HEK293T (cell line): ENCODE measurements at regions not wholly inside any gene's neighbourhood (a gene's known extent, or its start where the extent isn't known, plus 50 kb on each side); places are given as distances from the start of the nearest gene placed in this dataset.

ENCODE experiments used
- ARNT ChIP-seq: fragments of 450-650 bp; IDR thresholded peaks from 2 replicates; pipeline ENCODE4 v1.6.1; 2017; ENCODE audit warnings: mild to moderate bottlenecking
- FOXM1 ChIP-seq: fragments of 450-650 bp; IDR thresholded peaks from 2 replicates; pipeline ENCODE4 v1.6.1; 2017; ENCODE audit warnings: mild to moderate bottlenecking, borderline replicate concordance
- HDGF ChIP-seq: fragments of 450-650 bp; IDR thresholded peaks from 2 replicates; pipeline ENCODE4 v1.6.1; 2017; ENCODE audit warnings: antibody characterized with exemption, borderline replicate concordance
- SP1 ChIP-seq: fragments of 450-650 bp; IDR thresholded peaks from 2 replicates; pipeline ENCODE4 v1.6.1; 2017
- TARDBP ChIP-seq: fragments of 450-650 bp; IDR thresholded peaks from 2 replicates; pipeline ENCODE4 v1.6.1; 2016
- TF ChIP-seq, protein P1 (sequence below): fragments of 450-650 bp; IDR thresholded peaks from 2 replicates; pipeline ENCODE4 v1.6.1; 2016

- TF ChIP-seq SP1 (no peak), FOXM1 (no peak), HDGF (no peak), ARNT (no peak), TARDBP (no peak)
- TF ChIP-seq, protein P1, sequence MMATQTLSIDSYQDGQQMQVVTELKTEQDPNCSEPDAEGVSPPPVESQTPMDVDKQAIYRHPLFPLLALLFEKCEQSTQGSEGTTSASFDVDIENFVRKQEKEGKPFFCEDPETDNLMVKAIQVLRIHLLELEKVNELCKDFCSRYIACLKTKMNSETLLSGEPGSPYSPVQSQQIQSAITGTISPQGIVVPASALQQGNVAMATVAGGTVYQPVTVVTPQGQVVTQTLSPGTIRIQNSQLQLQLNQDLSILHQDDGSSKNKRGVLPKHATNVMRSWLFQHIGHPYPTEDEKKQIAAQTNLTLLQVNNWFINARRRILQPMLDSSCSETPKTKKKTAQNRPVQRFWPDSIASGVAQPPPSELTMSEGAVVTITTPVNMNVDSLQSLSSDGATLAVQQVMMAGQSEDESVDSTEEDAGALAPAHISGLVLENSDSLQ, result no peak
These were observed 675.7 kb upstream of the PRMT6 start for GRCh38 chr1:106380772-106381171.
